ENCODE measurements at regions not wholly inside any gene's neighbourhood (a gene's known extent, or its start where the extent isn't known, plus 50 kb on each side); places are given as distances from the start of the nearest gene placed in this dataset.
"Not testable (repeated sequence)": the region's sequence is repeated elsewhere in the genome, so short reads cannot be mapped to it uniquely, and the experiment has no call there.

- no peak for DNase-seq (ENCODE audit: low read depth in 4 of 4, low spot score in 3 of 4)
Measured at GRCh38 chr19:30097746-30098280, 155.8 kb downstream of the URI1 start.

GRCh38 chr19:30102239-30102638 is 160.2 kb downstream of the URI1 start:
- no peak for DNase-seq (ENCODE audit: low read depth in 4 of 4, low spot score in 3 of 4)

- no peak for DNase-seq (ENCODE audit: low read depth in 4 of 4, low spot score in 3 of 4)
Measured at GRCh38 chr19:30102666-30103065, 160.6 kb downstream of the URI1 start.

- DNase-seq (ENCODE audit: low read depth in 4 of 4, low spot score in 3 of 4): no peak
Measured at GRCh38 chr19:30103981-30104380, 161.9 kb downstream of the URI1 start.

- DNase-seq (ENCODE audit: low read depth in 4 of 4, low spot score in 3 of 4): no peak
Measured at GRCh38 chr19:30105316-30105715, 163.3 kb downstream of the URI1 start.

GRCh38 chr19:30105727-30106126 is 163.7 kb downstream of the URI1 start:
- DNase-seq (ENCODE audit: low read depth in 4 of 4, low spot score in 3 of 4): no peak

- DNase-seq (ENCODE audit: low read depth in 4 of 4, low spot score in 3 of 4): no peak
Measured at GRCh38 chr19:30106417-30107095, 164.5 kb downstream of the URI1 start.

GRCh38 chr19:30107251-30107650 is 165.2 kb downstream of the URI1 start:
- DNase-seq (ENCODE audit: low read depth in 4 of 4, low spot score in 3 of 4): no peak

- DNase-seq (ENCODE audit: low read depth in 4 of 4, low spot score in 3 of 4): no peak
Measured at GRCh38 chr19:30109565-30109964, 167.5 kb downstream of the URI1 start.

GRCh38 chr19:30111021-30111855 is 169.2 kb downstream of the URI1 start:
- DNase-seq (ENCODE audit: low read depth in 4 of 4, low spot score in 3 of 4): no peak

- DNase-seq (ENCODE audit: low read depth in 4 of 4, low spot score in 3 of 4): no peak
Measured at GRCh38 chr19:30112171-30112570, 170.1 kb downstream of the URI1 start.

- no peak for DNase-seq (ENCODE audit: low read depth in 4 of 4, low spot score in 3 of 4)
Measured at GRCh38 chr19:30112666-30113065, 170.6 kb downstream of the URI1 start.

GRCh38 chr19:30113186-30113585 is 171.1 kb downstream of the URI1 start:
- DNase-seq (ENCODE audit: low read depth in 4 of 4, low spot score in 3 of 4): no peak

- DNase-seq (ENCODE audit: low read depth in 4 of 4, low spot score in 3 of 4): not testable (repeated sequence)
Measured at GRCh38 chr19:30114095-30114494, 172.1 kb downstream of the URI1 start.

- no peak for DNase-seq (ENCODE audit: low read depth in 4 of 4, low spot score in 3 of 4)
Measured at GRCh38 chr19:30115947-30116346, 173.9 kb downstream of the URI1 start.

GRCh38 chr19:30116530-30116929 is 174.5 kb downstream of the URI1 start:
- DNase-seq (ENCODE audit: low read depth in 4 of 4, low spot score in 3 of 4): no peak

- DNase-seq (ENCODE audit: low read depth in 4 of 4, low spot score in 3 of 4): peak in 1 of 4 donors; percentile 16
Measured at GRCh38 chr19:30116984-30117555, 175.0 kb downstream of the URI1 start.

GRCh38 chr19:30117636-30118145 is 175.7 kb downstream of the URI1 start:
- DNase-seq (ENCODE audit: low read depth in 4 of 4, low spot score in 3 of 4): no peak

GRCh38 chr19:30118221-30118620 is 176.2 kb downstream of the URI1 start:
- DNase-seq (ENCODE audit: low read depth in 4 of 4, low spot score in 3 of 4): no peak

GRCh38 chr19:30118760-30119159 is 176.7 kb downstream of the URI1 start:
- no peak for DNase-seq (ENCODE audit: low read depth in 4 of 4, low spot score in 3 of 4)

- no peak for DNase-seq (ENCODE audit: low read depth in 4 of 4, low spot score in 3 of 4)
Measured at GRCh38 chr19:30119180-30119908, 177.3 kb downstream of the URI1 start.
